T-helper 1 cell treated with Interleukin-12 subunit alpha and Interleukin-12 subunit beta and Interleukin-4 antibody, amounts not matched to agents 30 μg/mL and 1 μg/mL, for 36 hours (primary cell): ENCODE measurements at regions not wholly inside any gene's neighbourhood (a gene's known extent, or its start where the extent isn't known, plus 50 kb on each side); places are given as distances from the start of the nearest gene placed in this dataset.

Source experiments
- H3K27ac Mint-ChIP-seq: one replicate; pipeline ENCODE4 v1.8.0; 2021; ENCODE audit warnings: mild to moderate bottlenecking, mixed read lengths
- H3K27me3 Mint-ChIP-seq: one replicate; pipeline ENCODE4 v1.8.0; 2021; ENCODE audit warnings: low read depth, mixed read lengths
- H3K36me3 Mint-ChIP-seq: one replicate; pipeline ENCODE4 v1.8.0; 2021; ENCODE audit warnings: low read depth, mixed read lengths
- H3K4me1 Mint-ChIP-seq: one replicate; pipeline ENCODE4 v1.8.0; 2021; ENCODE audit warnings: low read depth, mixed read lengths
- H3K4me3 Mint-ChIP-seq: one replicate; pipeline ENCODE4 v1.8.0; 2021; ENCODE audit warnings: mild to moderate bottlenecking, moderate library complexity, mixed read lengths
- H3K9me3 Mint-ChIP-seq: one replicate; pipeline ENCODE4 v1.8.0; 2021; ENCODE audit warnings: mixed read lengths

DNA sequence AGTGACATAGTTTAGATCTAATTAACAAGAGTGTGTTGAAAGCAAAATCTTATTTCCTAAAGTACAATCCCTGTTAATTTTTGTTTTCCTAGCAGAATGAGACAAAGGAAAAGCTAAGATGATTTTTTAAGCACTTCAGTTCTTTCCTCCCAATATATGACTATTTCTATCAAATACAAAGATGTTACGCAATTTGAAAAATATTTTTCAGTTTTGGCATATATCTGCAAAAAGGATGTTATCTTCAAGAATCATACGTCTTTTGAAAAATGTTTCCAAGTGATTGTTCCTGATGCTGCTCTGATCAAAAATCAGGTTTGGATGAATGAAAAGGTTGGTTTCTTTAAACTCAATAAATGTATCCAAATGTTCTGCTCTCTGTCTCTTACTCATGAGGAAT lies 486.7 kb upstream of the CPEB2 start:
- no peaks in the 10 kb centered on the region for H3K27me3 Mint-ChIP-seq
- H3K27ac Mint-ChIP-seq, result no peak overlapping the region
- no peaks in the 10 kb centered on the region for H3K36me3 Mint-ChIP-seq
- H3K4me1 Mint-ChIP-seq, result no peaks in the 10 kb centered on the region
- H3K4me3 Mint-ChIP-seq, result no peak overlapping the region
- H3K9me3 Mint-ChIP-seq, result no peaks in the 10 kb centered on the region

DNA sequence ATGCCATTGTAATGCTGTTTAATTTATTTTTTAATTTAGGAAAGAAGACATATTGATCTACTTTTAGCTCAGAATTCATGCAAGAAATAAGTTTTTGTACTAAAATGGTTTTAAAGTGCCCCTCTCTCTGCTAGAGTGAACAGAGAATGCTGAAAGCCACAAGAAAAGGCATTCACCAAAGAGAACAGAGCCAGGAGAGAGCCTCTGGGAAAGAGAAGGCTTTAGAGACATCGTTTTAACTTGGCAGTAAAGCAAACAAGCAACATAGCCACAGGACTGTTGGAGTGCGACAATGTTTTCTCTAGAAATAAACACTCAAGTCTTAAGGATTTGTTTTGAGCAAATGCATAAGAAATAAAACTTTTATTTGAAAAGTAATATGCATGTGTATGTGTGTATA lies 484.1 kb upstream of the CPEB2 start:
- Mint-ChIP-seq H3K36me3 (no peaks in the 10 kb centered on the region), H3K4me3 (no peak overlapping the region), H3K27me3 (no peaks in the 10 kb centered on the region), H3K9me3 (no peaks in the 10 kb centered on the region), H3K4me1 (no peaks in the 10 kb centered on the region), H3K27ac (no peak overlapping the region)

DNA sequence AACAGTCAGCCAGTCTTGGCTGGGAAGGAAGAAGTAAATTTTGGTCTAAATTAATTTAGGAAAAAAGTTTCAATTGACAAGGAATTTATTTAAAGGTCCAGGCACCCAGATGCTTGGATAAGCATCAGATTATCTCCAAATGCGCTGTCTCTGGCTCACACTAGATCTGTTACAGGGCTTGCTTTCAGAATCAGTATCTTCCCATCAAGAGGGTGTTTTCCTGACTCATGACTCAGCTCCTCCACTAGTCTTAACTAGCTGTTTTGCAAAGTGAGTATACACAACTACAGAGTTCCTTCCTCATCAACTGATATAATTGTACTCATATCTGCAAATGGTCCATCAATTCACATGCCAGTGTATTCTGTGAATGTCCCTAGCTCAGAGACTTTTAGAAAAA lies 482.1 kb upstream of the CPEB2 start:
- Mint-ChIP-seq H3K9me3 (no peaks in the 10 kb centered on the region), H3K36me3 (no peaks in the 10 kb centered on the region), H3K27ac (no peak overlapping the region), H3K4me1 (no peaks in the 10 kb centered on the region), H3K4me3 (no peak overlapping the region), H3K27me3 (no peaks in the 10 kb centered on the region)

DNA sequence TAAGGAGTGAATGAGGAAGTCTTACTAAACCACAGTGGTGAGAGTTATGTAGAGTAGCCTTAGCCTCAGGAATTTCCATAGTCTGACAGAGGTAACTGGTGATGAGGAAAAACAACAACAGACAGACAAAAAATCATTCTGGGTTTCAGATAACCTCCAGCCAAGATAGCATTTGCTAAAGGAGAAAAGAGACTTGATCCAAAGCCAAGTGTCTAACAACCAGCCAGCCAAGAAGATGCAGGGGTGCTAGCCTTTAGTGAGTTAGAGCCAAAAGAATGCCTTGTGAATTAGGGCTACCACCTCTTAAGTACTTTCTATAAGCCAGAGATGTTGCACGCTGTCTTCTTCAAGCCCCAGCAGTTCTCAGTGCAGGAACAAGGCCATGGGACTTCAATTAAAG lies 478.0 kb upstream of the CPEB2 start:
- H3K4me1 Mint-ChIP-seq, result no peaks in the 10 kb centered on the region
- H3K27me3 Mint-ChIP-seq, result no peaks in the 10 kb centered on the region
- no peak overlapping the region for H3K4me3 Mint-ChIP-seq
- no peak overlapping the region for H3K27ac Mint-ChIP-seq
- H3K9me3 Mint-ChIP-seq, result no peaks in the 10 kb centered on the region
- no peaks in the 10 kb centered on the region for H3K36me3 Mint-ChIP-seq

DNA sequence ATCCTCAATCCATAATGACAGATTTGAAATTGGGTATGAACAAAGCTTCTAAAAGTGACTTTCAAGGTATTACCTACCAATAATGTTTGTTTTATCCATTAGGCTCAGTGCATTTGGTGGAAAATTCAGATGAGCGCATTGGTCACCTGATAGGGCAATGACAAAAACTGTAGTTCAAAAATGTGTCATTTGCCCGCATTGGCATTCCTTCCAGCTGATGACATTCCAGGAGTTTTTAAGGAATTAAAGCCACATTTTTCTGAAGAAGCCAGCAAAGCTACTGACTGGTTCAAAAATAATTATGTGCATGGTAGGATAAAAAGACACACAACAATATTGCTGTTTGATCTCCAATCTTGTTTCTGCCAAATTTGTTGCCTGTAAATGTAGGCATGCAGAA lies 473.4 kb upstream of the CPEB2 start:
- Mint-ChIP-seq H3K27me3 (no peaks in the 10 kb centered on the region), H3K36me3 (no peaks in the 10 kb centered on the region), H3K27ac (no peak overlapping the region), H3K9me3 (no peaks in the 10 kb centered on the region), H3K4me1 (no peaks in the 10 kb centered on the region), H3K4me3 (no peak overlapping the region)

DNA sequence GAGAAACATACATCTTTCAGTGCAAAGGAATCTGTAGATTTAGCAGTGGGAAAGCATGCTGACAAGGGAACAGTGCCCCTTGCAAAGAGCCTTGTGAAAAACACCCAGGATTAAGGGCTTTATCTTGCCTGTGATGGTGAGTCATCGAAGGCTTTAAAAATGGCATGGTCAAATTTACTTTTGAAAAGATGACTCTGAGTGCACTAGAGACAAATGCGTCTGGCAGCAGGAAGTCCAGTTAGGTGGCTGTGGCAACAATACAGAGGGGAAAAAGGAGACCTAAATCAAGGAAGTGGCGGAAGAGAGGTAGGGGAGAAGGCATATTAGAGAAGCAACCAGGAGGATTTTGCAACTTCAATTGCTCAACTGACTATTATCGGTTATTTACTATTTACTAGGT lies 472.6 kb upstream of the CPEB2 start:
- Mint-ChIP-seq H3K9me3 (no peaks in the 10 kb centered on the region), H3K27me3 (no peaks in the 10 kb centered on the region), H3K36me3 (no peaks in the 10 kb centered on the region), H3K27ac (no peak overlapping the region), H3K4me3 (no peak overlapping the region), H3K4me1 (no peaks in the 10 kb centered on the region)

DNA sequence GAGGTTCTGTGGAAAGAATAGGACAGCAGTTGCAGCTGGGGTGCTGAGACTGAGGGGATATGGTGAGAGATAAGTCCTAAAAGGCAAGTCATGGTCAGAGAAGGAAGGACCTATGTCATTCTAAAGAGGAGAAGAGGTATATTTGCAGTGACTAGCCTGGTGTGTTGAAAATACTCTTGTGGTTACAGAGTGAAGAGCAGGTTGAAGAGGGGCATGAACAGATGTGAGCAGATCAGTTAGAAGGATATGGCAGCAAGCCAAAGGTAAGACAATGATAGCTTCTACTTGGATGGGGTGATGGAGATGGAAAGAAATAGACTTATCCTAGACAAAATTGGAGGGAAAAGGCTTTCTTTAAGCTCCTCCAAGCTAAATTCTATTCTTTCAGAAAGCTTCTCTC lies 469.8 kb upstream of the CPEB2 start:
- H3K9me3 Mint-ChIP-seq, result no peaks in the 10 kb centered on the region
- H3K27me3 Mint-ChIP-seq, result no peaks in the 10 kb centered on the region
- no peak overlapping the region for H3K4me3 Mint-ChIP-seq
- H3K36me3 Mint-ChIP-seq, result no peaks in the 10 kb centered on the region
- H3K27ac Mint-ChIP-seq, result no peak overlapping the region
- H3K4me1 Mint-ChIP-seq, result no peaks in the 10 kb centered on the region

DNA sequence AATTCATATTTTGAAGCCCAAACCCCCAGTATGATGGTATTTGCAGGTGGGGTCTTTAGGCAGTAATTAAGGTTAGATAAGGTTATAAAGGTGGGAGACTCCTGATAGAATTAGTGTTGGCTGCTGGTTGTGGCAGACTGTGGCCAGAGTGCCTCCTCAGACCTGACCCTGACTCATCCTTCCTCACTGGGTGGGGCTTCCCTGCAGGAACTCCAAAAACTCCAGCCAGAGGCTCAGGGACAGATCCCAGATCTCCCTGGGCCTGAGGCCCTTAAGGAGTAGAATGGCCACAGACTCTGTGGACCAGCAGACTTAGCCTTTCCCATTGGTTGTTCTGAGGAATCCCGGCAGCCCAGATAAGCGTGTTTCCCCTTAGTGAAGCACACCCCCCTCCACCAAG lies 463.0 kb upstream of the CPEB2 start:
- Mint-ChIP-seq H3K36me3 (no peaks in the 10 kb centered on the region), H3K27me3 (no peaks in the 10 kb centered on the region), H3K9me3 (peaks cover 3% of the 10 kb centered on the region), H3K27ac (no peak overlapping the region), H3K4me3 (no peak overlapping the region), H3K4me1 (no peaks in the 10 kb centered on the region)

DNA sequence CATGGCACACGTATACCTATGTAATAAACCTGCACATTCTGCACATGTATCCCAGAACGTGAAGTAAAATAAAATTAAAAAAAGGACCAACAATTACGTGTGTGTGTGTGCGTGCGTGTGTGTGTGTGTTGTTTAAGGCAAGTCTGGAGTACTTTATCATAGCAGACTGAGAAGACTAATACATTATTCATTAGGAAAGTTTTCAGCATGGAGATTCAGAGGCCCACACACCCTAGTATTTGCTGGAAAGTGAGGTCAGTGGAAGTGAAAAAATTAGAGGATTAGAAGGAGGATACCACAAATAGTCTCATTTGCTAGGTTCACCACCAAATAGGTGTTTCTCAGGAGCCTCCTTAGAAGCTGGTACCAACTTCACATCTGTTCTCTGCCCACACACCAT lies 457.1 kb upstream of the CPEB2 start:
- H3K36me3 Mint-ChIP-seq, result no peaks in the 10 kb centered on the region
- no peak overlapping the region for H3K27ac Mint-ChIP-seq
- no peaks in the 10 kb centered on the region for H3K27me3 Mint-ChIP-seq
- no peak overlapping the region for H3K4me3 Mint-ChIP-seq
- H3K9me3 Mint-ChIP-seq, result peaks cover 13% of the 10 kb centered on the region
- no peaks in the 10 kb centered on the region for H3K4me1 Mint-ChIP-seq

DNA sequence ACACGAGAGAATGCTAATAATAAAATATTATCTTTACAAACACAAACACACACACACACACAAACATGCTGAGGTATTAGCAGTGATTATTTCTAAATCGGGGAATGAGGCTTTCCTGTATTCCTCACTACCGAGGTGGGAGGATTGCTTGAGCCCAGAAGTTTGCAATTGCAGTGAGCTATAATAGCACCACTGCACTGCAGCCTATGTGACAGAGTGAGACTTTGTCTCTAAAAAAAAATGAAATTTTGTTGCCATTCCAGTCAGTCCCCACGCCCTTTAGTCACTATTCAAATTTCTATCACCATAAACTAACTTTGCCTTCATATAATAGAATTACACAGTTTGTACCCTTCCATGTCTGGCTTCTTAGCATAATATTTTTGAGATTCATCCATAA lies 456.5 kb upstream of the CPEB2 start:
- Mint-ChIP-seq H3K9me3 (peaks cover 13% of the 10 kb centered on the region), H3K36me3 (no peaks in the 10 kb centered on the region), H3K27me3 (no peaks in the 10 kb centered on the region), H3K27ac (no peak overlapping the region), H3K4me3 (no peak overlapping the region), H3K4me1 (no peaks in the 10 kb centered on the region)

DNA sequence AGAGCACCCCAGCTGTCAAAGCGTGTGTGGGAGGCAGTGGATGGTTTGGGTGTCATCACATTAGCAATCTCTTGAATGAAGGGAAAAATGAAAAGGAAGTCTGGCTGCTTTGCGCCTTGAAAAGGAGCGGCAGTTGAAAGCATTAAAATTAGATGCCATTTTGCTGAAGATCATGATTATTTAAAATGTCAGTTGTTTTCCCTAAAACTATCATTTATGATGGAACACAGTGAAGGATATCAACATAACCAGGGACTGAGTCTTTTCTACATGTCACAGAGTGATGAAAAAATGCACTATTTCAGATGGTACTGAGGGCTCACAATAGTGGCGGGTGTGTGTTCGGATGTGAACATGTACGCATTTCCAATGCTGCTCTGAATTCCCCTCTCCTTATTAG lies 450.2 kb upstream of the CPEB2 start:
- no peaks in the 10 kb centered on the region for H3K4me1 Mint-ChIP-seq
- no peak overlapping the region for H3K27ac Mint-ChIP-seq
- no peaks in the 10 kb centered on the region for H3K27me3 Mint-ChIP-seq
- peaks cover 10% of the 10 kb centered on the region for H3K9me3 Mint-ChIP-seq
- no peak overlapping the region for H3K4me3 Mint-ChIP-seq
- no peaks in the 10 kb centered on the region for H3K36me3 Mint-ChIP-seq

DNA sequence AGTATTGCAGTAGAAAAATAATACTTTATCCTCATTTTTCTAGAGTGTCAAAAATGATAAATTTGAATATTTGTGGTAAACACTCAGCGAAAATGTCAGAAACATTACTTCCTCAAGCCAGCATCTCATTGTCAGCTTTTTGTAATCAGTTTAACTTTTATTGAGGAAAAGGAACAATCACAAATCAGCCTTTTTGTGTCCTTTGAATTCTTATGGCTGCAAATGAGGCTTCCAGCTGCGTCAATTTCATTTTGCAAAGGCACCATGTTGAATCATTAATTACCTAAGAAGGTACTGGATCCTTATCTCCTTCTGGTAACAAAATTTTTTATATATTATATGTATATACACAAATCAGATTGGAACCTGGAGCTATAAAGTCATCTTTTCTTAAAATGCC lies 442.6 kb upstream of the CPEB2 start:
- no peaks in the 10 kb centered on the region for H3K27me3 Mint-ChIP-seq
- no peaks in the 10 kb centered on the region for H3K36me3 Mint-ChIP-seq
- H3K4me3 Mint-ChIP-seq, result no peak overlapping the region
- H3K27ac Mint-ChIP-seq, result no peak overlapping the region
- no peaks in the 10 kb centered on the region for H3K4me1 Mint-ChIP-seq
- peaks cover 6% of the 10 kb centered on the region for H3K9me3 Mint-ChIP-seq

DNA sequence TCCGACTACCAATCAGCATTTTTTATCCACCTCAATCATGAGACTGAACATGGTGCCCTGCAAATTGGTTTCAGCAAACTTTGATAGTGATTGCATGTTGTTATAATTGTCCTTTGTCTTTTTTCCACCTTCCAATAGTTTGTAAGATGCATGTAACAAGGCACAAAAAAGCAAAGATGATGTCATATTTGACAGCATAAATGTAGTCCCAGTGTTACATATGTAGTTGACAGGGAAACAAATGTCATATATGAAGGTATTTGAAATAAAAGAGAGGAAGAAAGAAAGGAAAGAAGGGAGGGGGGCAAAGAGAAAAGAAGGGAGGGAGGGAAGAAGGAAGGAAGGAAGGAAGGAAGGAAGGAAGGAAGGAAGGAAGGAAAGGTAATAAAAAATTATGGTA lies 441.7 kb upstream of the CPEB2 start:
- Mint-ChIP-seq H3K27me3 (no peaks in the 10 kb centered on the region), H3K27ac (no peak overlapping the region), H3K4me1 (no peaks in the 10 kb centered on the region), H3K36me3 (no peaks in the 10 kb centered on the region), H3K4me3 (no peak overlapping the region), H3K9me3 (peaks cover 15% of the 10 kb centered on the region)

DNA sequence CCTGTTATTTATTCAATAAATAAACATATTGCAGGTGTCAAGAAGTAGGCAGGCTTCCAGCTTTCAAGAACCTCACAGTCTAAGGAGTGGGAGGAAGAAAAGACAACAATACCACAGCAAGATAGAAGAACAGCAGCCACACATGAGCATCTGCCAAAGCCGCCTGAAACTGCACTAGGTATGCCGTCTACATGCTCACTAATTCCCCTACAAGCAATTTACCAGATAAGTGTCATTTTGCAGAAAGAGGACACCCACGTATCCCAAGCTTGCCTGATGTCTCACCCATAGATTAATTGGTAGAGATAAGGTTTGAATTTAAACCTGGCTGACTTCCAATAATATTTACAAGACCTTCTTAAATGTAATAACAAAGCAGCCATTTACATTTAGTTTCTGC lies 439.4 kb upstream of the CPEB2 start:
- Mint-ChIP-seq H3K9me3 (peaks cover 19% of the 10 kb centered on the region), H3K36me3 (no peaks in the 10 kb centered on the region), H3K4me3 (no peak overlapping the region), H3K27me3 (no peaks in the 10 kb centered on the region), H3K27ac (no peak overlapping the region), H3K4me1 (no peaks in the 10 kb centered on the region)

DNA sequence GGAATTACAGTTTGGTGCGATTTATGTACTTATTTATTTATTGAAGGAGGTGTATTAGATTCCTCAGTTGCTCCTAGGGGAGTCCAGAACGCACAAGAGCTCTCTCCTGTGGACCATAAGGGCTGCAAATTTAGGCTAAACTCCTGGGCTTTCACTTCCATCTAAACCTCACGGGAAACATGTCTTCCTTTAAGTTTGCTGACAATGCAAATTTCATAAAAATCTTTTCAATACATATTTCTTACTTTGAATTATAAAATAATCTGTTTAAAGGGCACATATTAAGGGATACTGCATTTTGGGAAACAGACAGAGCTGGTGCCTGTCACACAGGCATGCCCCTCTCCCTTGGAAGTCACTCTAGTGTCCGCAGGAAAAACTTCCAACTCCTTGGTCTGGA lies 438.0 kb upstream of the CPEB2 start:
- Mint-ChIP-seq H3K4me1 (no peaks in the 10 kb centered on the region), H3K36me3 (no peaks in the 10 kb centered on the region), H3K4me3 (no peak overlapping the region), H3K9me3 (peaks cover 19% of the 10 kb centered on the region), H3K27me3 (no peaks in the 10 kb centered on the region), H3K27ac (no peak overlapping the region)

DNA sequence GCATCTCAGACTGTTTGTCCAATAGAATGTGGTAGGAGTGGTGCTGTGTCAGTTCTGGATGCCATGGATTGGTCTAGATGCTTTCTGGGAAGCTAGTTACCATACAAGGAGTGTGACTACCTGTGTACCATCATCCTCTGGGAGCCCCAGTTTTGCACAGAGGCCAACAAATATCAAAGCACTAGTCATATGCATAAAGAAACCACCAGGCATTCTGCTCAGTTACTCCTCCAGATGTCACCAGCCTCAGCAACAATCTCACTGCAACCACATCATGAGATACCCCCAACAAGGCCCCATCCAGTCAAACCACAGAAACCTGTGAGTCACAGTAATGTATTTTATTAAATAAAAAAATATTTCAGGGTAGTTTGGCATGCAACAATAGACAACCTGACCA lies 435.8 kb upstream of the CPEB2 start:
- Mint-ChIP-seq H3K4me1 (no peaks in the 10 kb centered on the region), H3K9me3 (peaks cover 19% of the 10 kb centered on the region), H3K27ac (no peak overlapping the region), H3K36me3 (no peaks in the 10 kb centered on the region), H3K27me3 (no peaks in the 10 kb centered on the region), H3K4me3 (no peak overlapping the region)
